ENCODE measurements at regions not wholly inside any gene's neighbourhood (a gene's known extent, or its start where the extent isn't known, plus 50 kb on each side); places are given as distances from the start of the nearest gene placed in this dataset.

GRCh38 chr12:124681779-124682391 is 114.5 kb upstream of the NCOR2 start:
- intact Hi-C loops (cut with micrococcal nuclease; ENCODE audit: unreplicated experiment), result loop anchor here (1.0 to 10.0 kb wide), 5 partner anchors 35 to 167 kb away; no protein-coding TSS in a partner anchor
- TF ChIP-seq EZH2 (IDR thresholded peaks at IDR 0.05; ENCODE audit: low read depth) (no peak), CTCF (conservative IDR thresholded peaks at IDR 0.05) (no peak)
- Histone ChIP-seq H2AFZ (peak overlapping the region; percentile 41; the same call in 1 of the 2 replicates), H3K27me3 (ENCODE audit: insufficient read depth, low read depth) (no peaks in the 10 kb centered on the region), H3K4me2 (peak overlapping the region; percentile 75), H3K27ac (peak overlapping the region; percentile 95), H3F3A (ENCODE audit: insufficient read depth, low read depth) (peaks cover 65% of the 10 kb centered on the region), H3K9me3 (ENCODE audit: insufficient read depth, low read depth) (no peaks in the 10 kb centered on the region), H3K4me1 (replicated peaks; ENCODE audit: insufficient read depth) (peaks cover 87% of the 10 kb centered on the region), H3K36me3 (ENCODE audit: low read depth) (no peaks in the 10 kb centered on the region), H3K4me3 (no peak overlapping the region; the same call in 1 of the 2 replicates), H3K79me2 (ENCODE audit: low read depth) (no peaks in the 10 kb centered on the region), H4K20me1 (ENCODE audit: insufficient read depth) (no peaks in the 10 kb centered on the region), H3K9me2 (ENCODE audit: insufficient read depth) (no peaks in the 10 kb centered on the region)
- no TSS peak for BruUV-seq (replicated peaks)
- ChIA-PET CTCF (interaction anchor here (0.6 kb wide), 1 partner anchor 55 kb away, joined by 4 read pairs; no protein-coding TSS in a partner anchor), POLR2A (ENCODE audit: unreplicated experiment) (interaction anchor here (0.6 to 0.7 kb wide), 2 partner anchors 49 to 130 kb away, joined by 3 read pairs; no protein-coding TSS in a partner anchor)
- DNase-seq, result peak in 1 of 2 experiments; percentile 85

GRCh38 chr12:124680863-124681778 is 113.7 kb upstream of the NCOR2 start:
- Histone ChIP-seq H2AFZ (peak overlapping the region; percentile 41; the same call in 1 of the 2 replicates), H3K4me1 (replicated peaks; ENCODE audit: insufficient read depth) (peaks cover 88% of the 10 kb centered on the region), H3K9me3 (ENCODE audit: insufficient read depth, low read depth) (no peaks in the 10 kb centered on the region), H3K79me2 (ENCODE audit: low read depth) (no peaks in the 10 kb centered on the region), H3F3A (ENCODE audit: insufficient read depth, low read depth) (peaks cover 61% of the 10 kb centered on the region), H3K4me3 (no peak overlapping the region; the same call in 1 of the 2 replicates), H3K27ac (peak overlapping the region; percentile 95), H3K4me2 (peak overlapping the region; percentile 75), H3K36me3 (ENCODE audit: low read depth) (no peaks in the 10 kb centered on the region), H3K9me2 (ENCODE audit: insufficient read depth) (no peaks in the 10 kb centered on the region), H4K20me1 (ENCODE audit: insufficient read depth) (no peaks in the 10 kb centered on the region), H3K27me3 (ENCODE audit: insufficient read depth, low read depth) (no peaks in the 10 kb centered on the region)
- ChIA-PET POLR2A (ENCODE audit: unreplicated experiment) (interaction anchor here (0.7 kb wide), 1 partner anchor 48 kb away, joined by 3 read pairs; no protein-coding TSS in a partner anchor), CTCF (interaction anchor here (0.6 to 0.7 kb wide), 2 partner anchors 644 to 1812 kb away, joined by 4 to 7 read pairs; no protein-coding TSS in a partner anchor)
- no TSS peak for BruUV-seq (replicated peaks)
- TF ChIP-seq EZH2 (IDR thresholded peaks at IDR 0.05; ENCODE audit: low read depth), result no peak
- TF ChIP-seq CTCF (conservative IDR thresholded peaks at IDR 0.05), result peak; percentile 38
- intact Hi-C loops (cut with micrococcal nuclease; ENCODE audit: unreplicated experiment), result loop anchor here (1.0 to 10.0 kb wide), 5 partner anchors 36 to 166 kb away; no protein-coding TSS in a partner anchor
- peak; percentile 72 to 96 for DNase-seq
